Colon (tissue), 2 donors: ENCODE measurements at regions not wholly inside any gene's neighbourhood (a gene's known extent, or its start where the extent isn't known, plus 50 kb on each side); places are given as distances from the start of the nearest gene placed in this dataset.
A peak's percentile ranks its signal among the peaks of the same experiment; 100 is the strongest.
"Not testable (repeated sequence)": the region's sequence is repeated elsewhere in the genome, so short reads cannot be mapped to it uniquely, and the experiment has no call there.

ENCODE experiments used
- FAIRE-seq: peaks from 2 replicates; lab custom pipeline; 2012; peaks lifted over from hg19 to GRCh38; lab: Jason Lieb, UNC
- donor health status: control.
- donor health status: control.

DNA sequence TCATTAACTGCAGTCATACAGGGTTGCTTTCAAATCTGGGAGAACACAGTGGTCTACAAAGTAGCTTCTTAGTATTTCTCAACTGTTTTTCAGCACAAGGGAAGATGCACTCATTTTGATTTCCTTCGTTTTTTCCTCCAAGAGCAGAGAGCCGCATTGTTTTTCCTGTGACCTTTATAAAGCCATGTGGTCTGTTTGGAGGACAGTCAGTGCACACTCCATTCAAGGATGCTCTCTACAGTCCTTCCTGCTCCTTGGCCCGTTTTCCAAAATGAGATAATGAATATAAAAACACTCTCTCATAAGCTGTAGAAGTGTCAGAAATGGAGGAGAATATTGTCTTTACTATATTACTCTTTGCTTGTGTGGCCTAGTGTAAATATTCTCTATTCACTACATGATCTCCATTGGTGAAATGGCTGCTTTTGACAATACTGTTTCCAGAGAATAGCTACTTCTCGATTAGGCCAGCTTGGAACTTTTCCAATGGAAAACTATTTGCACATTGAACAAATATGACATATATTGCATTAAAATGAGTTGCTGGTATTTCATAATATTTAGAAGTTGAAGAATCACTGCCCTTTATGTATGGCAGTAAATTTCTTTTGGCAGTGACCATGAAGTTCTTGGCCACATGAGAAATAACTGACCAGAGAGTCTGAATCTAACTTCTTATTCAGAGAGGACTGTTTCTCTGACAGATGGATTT is 393.1 kb upstream of the RGS6 start:
- FAIRE-seq, result no peak

DNA sequence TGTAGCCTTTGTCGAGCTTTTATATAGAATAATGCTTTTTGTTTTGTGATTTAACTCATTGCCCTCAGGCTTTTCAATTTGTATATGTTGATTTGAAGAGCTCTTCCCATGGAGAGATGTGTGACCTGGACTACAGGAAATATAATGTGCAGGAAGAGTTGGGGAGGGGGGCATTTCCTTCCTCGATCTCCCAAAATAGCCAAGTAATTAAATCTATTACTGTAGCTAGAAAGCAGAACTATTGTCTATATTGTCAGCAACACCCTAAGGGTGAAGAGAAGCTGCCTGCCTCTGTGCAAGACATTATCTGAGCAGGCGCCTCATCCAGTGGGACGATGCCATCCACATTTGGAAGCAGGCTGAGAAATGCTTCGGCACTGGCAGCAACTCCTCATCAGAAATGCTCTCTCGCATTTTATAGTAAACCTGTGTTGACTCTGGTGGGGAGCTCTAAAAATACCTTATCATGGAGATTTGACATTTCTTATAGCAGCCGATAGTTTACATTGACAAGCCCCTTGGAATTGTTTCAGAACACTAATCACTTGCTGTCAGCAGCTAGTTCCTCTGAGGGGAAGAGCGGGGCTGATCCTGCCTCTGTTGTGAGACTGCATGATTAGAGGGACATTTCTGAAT is 392.5 kb upstream of the RGS6 start:
- no peak for FAIRE-seq

DNA sequence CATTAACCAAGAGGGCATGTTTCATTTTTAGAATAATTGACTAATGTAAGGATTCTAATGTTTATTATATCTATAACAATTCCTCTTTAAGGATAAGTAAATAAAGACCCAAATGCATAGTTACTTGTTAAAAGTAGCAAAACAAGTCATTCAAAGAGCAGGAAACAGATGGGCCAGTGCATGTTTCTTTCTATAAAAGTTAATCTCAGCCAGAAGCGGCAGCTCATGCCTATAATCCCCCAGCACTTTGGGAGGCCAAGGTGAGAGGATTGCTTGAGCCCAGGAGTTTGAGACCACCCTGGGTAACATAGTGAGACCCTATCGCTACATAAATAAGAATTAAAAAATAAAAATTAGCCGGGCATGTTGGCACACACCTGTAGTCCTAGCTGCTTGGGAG is 391.0 kb upstream of the RGS6 start:
- FAIRE-seq, result no peak

DNA sequence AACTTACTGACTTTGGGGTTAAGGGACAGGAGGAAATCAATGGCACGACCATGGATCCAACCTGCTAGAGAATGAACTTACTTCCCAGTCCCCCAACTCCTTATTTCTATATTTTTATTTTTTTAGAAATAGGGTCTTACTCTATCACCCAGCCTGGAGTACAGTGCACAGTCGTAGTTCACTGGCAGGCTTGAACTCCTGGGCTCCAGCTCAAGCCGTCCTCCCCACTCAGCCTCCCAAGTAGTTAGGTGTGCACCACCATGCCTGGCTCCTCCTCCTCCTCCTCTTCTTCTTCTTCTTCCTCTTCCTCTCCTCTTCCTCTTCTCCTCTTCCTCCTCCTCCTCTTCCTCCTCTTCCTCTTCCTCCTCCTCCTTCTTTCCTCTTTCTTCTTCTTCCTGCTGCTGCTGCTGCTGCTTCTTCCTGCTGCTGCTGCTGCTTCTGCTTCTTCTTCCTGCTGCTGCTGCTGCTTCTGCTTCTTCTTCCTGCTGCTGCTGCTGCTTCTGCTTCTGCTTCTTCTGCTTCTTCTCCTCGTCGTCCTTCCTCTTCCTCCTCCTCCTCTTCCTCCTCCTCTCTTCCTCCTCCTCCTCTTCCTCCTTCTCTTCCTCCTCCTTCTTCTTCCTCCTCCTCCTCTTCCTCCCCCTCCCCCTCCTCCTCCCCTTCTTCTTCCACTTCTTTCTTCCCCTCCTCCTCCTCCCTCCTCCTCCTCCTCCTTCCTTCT is 390.1 kb upstream of the RGS6 start:
- no peak for FAIRE-seq

DNA sequence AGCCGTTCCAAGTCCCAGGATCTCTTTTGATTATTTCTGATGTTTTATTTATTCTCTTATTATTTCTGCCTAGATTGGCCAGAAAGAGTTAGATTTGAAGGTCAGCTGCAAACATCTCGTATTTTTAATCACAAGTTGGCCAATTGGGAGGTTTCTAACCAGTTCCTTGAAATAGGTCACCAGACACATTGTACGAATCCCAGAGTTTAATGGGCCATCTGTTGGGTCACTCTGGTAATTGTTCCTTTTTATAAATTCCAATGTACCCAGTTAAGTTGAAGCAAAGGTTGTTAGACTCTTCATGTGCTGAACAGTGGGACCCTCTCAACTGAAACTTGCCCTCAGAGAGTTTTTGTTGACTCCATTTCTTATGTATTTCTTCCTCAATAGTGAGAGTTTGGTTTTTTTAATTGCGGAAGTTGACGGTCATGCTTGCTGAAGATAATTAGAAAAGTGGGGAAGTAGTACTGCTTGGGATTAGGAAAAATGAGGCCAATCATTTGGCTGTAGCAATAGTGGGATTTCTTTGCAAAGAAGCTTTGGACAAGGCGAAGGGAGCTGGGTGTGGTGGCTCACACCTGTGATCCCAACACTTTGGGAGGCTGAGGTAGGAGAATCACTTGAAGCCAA is 382.7 kb upstream of the RGS6 start:
- FAIRE-seq, result no peak

DNA sequence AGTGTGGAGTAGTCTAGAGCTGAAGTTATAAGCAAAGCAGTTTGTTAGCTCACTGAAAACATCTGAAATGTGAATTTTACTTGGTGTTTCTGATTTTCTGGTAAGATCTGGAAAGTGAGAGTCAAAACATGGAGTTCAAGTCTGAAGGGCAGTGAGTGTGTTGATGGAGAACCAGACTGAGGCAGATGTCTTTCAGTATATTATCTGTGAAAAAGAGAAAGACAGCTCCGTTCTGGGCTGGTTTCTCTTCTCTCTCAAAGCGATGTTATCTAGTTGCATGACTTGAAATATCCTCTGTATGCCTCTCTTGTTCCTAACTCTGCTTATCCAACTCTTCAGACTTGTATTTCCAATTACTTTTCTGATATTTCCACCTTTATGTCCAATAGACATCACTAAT is 381.9 kb upstream of the RGS6 start:
- no peak for FAIRE-seq

DNA sequence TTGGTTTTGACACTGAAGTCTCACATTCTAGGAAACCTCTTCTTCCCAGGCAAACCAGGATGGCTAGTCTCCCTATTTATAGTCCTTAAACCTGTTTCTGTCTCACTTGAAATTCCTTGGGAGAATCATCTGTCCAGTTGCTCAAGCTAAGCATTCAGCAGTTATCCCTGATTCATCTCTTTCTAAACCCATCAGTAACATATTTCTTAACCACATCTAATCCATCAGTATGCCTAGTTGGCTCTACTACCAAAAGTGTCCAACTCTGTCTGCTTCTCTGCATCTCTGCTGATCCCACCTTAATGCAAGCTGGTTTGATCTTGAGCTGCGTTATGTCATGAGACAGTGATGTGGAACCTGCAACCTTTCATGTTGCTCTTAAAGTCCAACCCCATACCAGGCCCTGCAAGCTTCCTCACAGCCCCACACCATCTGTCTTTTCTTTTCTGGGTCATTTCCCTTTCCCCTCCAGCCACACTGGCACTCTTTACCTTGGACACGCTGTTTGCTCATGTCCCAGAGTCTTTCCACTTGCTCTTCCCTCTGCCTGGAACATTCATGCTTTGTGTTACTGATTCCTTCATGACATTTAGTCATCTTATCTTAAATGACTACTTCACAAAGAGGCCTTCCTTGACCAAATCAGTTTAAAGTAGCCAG is 380.8 kb upstream of the RGS6 start:
- no peak for FAIRE-seq

DNA sequence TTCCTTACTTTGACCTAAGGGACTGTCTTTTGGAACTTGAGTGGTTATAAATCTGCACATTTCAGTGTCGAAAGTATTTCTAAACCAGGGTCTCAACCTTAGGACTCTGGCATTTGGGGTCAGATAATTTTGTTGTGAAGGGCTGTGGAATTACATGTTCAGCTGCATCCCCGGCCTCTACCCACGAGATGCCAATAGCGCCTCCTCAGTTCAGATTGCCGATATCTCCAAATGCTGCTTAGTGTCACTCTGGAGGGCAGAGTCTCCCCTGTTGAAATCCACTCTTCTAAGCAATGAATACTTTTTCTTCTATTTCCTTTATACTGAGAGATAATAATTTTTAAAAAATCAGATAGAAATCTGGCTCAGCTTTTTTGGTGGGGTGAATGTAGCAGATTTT is 379.4 kb upstream of the RGS6 start:
- FAIRE-seq, result no peak

DNA sequence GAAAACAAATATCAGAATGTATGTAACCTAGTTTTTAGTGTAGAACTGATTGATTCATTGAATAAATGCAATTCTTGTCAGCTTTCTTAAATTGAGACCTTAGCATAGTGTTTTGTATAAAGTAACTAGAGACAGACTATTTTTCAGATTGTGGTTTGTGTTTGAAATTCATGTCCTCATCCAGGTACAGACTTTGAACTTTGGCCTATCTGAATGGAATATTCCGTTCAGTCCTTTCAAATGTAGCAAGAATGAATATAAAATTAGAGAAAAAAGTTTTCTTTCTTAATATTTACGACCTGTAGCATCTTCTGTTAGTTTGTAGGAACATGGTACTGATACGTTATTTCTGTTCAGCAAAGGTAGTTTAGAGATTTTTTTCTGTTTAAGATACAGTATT is 378.4 kb upstream of the RGS6 start:
- FAIRE-seq, result peak; percentile 18

DNA sequence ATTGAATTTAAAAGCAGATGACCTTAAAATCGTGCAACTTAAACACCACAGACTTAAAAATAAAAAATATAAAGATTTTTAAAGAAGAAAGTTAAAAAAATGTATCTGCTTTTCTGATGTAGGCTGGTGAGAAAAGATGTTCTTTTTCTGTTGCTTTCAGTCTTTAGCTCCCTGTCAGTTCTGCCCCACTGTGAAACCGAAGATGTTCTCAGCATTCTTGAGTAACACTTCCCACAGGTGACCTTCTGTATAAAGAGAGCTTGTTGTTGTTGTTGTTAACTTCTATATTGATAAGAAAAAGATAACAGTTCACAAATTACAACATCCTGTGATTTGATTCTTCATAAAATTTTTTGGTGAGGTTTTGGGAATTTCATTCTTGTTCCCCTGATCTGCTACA is 377.9 kb upstream of the RGS6 start:
- FAIRE-seq, result no peak

DNA sequence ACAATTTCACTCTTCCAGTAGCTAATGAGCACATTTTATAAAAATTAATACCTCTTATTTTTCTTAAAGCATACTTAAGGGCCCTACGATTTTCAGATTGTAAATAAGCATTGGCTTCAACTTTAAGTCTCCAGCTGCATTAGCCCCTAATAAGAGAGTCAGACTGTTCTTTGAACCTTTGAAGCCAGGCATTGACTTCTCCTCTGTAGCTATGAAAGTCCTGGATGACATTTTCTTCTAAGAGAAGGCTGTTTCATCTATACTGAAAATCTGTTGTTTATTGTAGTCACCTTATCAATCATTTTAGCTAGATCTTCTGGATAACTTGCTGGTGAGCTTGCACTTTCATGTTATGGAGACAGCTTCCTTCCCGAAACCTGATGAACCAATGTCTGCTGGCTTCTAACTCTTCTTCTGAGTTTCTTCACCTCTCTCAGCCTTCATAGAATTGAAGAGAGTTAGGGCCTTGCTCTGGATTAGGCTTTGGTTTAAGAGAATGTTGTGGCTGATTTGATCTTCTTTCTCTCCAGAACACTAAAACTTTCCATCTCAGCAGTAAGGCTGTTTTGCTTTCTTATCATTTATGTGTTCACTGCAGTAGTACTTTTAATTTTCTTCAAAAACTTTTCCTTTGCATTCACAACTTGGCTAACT is 377.1 kb upstream of the RGS6 start:
- FAIRE-seq, result no peak

DNA sequence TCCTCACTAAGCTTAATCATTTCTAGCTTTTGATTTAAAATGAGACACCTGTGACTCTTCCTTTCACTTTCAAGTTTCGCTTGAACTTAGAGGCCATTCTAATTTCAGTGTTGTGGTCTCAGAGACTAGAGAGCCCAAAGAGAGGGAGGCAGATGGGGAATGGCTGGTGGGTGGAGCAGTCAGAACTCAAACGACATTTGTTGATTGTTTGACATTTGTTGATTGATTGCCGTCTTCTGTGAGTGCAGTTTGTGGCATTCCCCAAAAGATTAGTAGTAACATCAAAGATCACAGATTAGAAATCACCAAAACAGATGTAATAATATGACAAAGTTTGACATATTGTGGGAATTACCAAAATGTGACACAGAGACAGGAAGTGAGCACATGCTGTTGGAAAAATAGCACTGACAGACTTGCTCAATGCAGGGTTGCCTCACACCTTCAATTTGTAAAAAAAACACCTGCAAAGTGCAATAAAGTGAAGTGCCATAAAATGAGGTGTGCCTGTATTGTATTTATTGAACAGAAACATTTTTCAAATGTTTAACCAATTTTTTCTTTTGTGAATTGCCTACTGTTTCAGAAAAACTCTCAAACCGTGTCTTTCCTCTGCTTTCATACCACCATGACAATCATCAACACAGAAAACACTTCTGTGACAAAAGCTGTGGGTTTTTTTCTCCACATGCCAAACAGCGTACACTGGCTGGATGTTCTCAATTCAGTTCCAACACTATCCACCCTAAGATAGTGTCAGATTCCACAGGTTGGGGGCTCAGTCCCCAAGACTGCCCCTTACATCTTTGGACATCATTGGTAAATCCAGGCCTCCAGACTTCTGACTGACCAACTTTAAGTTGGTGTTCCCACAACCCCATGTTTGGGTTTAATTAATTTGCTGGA is 376.3 kb upstream of the RGS6 start:
- FAIRE-seq, result no peak

DNA sequence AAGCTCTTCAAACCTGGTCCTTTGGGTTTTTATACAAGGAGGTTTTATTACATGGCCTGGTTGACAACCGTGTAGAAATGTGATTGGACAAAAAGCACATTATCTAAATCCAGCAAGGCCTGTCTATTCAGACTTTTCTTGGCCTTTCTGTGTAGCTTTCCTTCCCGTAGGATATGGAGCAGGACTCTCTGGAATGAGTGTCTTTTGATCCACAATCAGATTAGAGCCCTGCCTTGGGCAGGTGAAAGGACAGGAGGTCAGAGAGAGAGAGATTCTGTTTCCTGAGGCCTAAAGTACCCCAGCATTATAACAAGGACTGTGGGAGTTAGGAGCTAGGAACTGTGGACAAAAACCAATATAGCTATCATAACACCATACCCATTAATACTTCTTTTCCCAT is 375.5 kb upstream of the RGS6 start:
- no peak for FAIRE-seq

DNA sequence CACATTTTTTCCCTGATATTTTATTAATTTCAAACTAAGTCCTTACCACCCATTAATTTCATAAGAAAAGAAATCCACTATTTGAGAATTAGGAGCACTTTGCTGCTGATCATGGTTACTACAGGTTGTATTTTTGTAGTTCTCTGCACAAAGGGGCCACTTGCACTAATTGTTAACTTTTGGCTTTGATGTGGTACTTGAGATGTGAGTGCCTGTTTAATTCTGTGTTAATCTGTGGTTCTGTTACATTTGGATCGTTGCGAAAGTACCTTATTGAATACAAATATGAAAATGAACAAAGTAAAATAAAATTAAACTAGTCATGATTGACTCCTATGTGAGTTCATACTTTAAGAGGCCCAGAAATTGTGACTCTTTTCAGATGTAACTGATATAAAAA is 374.9 kb upstream of the RGS6 start:
- no peak for FAIRE-seq

DNA sequence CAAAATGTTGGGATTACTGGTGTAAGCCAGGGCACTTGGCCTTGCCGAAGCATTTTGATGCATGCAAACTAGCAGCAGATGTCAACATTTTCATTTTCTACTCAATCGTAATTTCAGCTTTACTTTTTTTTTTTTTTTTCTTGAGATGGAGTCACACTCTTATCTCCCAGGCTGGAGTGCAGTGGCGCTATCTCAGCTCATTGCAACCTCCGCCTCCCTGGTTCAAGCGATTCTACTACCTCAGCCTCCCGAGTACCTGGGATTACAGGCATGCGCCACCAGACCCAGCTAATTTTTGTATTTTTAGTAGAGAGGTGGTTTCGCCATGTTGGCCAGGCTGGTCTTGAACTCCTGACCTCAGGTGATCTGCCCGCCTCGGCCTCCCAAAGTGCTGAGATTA is 373.3 kb upstream of the RGS6 start:
- FAIRE-seq, result not testable (repeated sequence)

DNA sequence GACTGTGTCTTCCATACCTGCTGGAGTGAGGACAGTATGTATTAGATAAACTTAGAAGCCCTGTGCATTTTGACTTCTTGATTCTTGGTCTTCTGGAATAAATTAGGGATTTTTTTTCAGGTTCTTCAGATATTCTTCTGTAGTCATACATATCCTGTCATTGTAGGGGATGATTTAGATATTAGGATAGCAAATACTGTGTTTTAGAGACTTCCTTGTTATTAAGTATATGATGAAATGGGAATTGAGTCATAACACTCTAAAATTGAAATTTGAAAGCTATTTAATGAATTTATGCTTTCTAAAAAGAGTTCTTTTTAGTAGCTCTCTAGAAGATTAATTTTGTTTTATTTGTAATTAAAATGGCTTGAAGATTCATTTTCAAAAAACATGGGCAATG is 371.5 kb upstream of the RGS6 start:
- FAIRE-seq, result no peak

DNA sequence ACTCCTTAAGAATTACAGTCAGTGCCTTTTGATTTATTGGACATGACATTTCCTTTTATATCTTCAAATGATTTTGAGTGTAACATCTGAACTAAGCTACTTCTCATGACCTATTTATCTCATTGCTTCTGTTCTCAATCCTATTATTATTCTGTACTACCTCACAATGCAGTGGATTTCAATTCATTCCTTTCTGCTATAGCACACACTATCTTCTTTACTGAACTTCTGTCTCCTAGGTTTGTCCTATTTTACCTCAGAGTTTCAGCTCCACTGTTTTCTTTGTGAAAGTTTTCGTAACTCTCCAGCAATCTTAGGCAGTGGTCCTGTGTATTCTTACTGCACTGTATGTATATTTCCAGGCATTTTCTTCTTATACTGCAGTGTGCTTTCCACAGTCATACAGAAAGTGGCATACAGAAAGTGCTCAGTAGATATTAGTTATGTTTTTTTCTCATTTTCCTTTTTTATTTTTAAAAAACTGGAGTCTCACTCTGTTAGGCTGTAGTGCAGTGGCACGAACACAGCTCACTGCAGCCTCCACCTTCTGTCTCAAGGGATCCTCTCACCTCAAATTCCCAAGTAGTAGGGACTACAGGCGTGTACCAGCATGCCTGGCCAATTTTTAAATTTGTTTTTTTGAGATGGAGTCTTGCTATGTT is 368.6 kb upstream of the RGS6 start:
- FAIRE-seq, result no peak

DNA sequence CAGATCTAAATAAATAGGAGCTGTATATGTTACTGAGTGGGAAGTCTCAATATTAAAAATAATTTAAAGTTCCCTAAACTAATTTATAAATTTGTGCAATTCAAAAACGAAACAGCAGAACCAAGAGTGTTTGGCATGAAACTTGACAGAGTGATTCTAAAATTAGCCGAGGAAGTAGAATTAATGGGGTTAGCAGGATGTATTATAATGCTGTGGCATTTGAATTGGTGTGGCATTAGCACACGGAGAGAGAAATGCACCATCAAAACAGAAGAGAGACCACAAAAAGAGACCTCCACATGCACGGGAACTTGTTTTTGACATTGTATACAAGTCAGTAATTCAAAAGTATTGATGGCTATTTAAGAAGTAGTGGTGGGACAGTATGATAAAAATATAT is 366.0 kb upstream of the RGS6 start:
- no peak for FAIRE-seq

DNA sequence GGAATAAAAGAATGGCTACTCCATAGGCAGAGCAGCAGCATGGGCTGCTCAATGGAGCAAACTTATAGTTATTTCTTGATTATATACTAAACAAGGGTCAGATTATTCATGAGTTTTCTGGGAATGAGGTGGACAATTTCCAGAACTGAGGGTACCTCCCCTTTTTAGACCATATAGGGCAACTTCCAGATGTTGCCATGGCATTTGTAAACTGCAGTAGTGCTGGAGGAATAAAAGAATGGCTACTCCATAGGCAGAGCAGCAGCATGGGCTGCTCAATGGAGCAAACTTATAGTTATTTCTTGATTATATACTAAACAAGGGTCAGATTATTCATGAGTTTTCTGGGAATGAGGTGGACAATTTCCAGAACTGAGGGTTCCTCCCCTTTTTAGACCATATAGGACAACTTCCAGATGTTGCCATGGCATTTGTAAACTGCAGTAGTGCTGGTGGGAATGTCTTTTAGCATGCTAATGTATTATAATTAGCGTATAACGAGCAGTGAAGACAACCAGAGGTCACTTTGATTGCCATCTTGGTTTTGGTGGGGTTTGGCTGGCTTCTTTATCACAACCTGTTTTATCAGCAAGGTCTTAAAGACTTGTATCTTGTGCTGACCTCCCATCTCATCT is 364.6 kb upstream of the RGS6 start:
- FAIRE-seq, result not testable (repeated sequence)

DNA sequence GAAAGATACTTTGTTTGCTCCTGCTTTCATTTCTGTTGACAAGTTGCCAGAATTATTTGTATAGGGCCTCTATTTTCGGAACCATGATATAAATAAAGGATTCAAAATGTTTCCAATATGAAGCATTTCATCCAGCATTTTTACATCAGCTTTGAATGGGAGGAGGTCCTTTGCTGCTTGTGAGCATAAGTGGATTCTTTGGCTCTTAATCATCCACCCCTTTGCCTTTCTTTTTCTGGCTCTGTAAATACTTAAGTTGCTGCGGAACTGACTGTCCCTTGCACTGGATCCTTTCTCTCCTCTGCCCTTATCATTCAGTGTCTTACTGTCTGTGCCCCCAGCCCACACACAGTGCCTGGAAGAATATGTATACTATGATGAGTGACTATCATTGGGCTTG is 357.3 kb upstream of the RGS6 start:
- no peak for FAIRE-seq
